ENCODE measurements at regions not wholly inside any gene's neighbourhood (a gene's known extent, or its start where the extent isn't known, plus 50 kb on each side); places are given as distances from the start of the nearest gene placed in this dataset.

DNA sequence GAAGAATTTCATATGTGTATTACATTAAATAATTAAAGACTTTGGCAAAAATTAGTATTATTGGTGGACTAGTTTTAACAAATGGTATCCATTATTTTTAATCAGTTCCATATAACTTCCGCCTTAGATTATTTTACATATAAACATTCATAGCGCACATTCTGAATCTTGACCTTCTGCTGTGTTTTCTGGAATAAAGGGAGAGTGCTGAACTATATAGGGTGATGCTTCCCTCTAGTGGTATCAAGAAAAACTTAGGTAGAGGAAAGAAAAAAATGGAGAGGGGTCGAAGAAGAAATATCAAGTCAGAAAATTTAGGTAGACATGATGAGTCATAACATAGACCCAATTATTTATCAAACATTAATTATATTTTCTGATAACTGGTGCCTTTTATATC lies 155.6 kb upstream of the PACRGL start:
- Histone ChIP-seq H3K4me1 (ENCODE audit: control insufficient read depth, insufficient read depth, low read length) (no peaks in the 10 kb centered on the region), H3K36me3 (ENCODE audit: control insufficient read depth, insufficient read depth, low read length) (no peaks in the 10 kb centered on the region), H3K27me3 (ENCODE audit: control insufficient read depth, insufficient read depth, low read length) (no peaks in the 10 kb centered on the region), H3K4me3 (ENCODE audit: low read depth in 2 of 2, low read length in 2 of 2) (no peak overlapping the region), H3K9me3 (ENCODE audit: control insufficient read depth, insufficient read depth, low read depth, low read length) (no peaks in the 10 kb centered on the region), H3K27ac (ENCODE audit: low read length) (no peak overlapping the region)
- no peak for TF ChIP-seq TCF7L2 (IDR thresholded peaks at IDR 0.05; ENCODE audit: low read depth, low read length)
- peak; percentile 50; the same call in 1 of the 2 replicates for TF ChIP-seq CTCF (IDR thresholded peaks at IDR 0.05)
- CTCF ChIA-PET, result no interaction called here
- BruUV-seq (replicated peaks), result no TSS peak
- in situ Hi-C loops (cut with HindIII; ENCODE audit: low pct_unique_long_range_greater_than_20kb, low sequenced_read_pairs) (no loop called here), intact Hi-C loops (cut with micrococcal nuclease; ENCODE audit: unreplicated experiment) (loop anchor here (2.0 to 5.0 kb wide), 2 partner anchors 122 to 1857 kb away; no protein-coding TSS in a partner anchor)
- ATAC-seq (no peak), DNase-seq (ENCODE audit: low read depth, low spot score) (no peak)
- POLR2A ChIA-PET, result no interaction called here

GRCh38 chr4:20552004-20552403 lies 148.3 kb upstream of the PACRGL start:
- Histone ChIP-seq H3K27ac (ENCODE audit: low read length) (no peak overlapping the region), H3K4me1 (ENCODE audit: control insufficient read depth, insufficient read depth, low read length) (no peaks in the 10 kb centered on the region), H3K36me3 (ENCODE audit: control insufficient read depth, insufficient read depth, low read length) (no peaks in the 10 kb centered on the region), H3K4me3 (ENCODE audit: low read depth in 2 of 2, low read length in 2 of 2) (no peak overlapping the region), H3K9me3 (ENCODE audit: control insufficient read depth, insufficient read depth, low read depth, low read length) (no peaks in the 10 kb centered on the region), H3K27me3 (ENCODE audit: control insufficient read depth, insufficient read depth, low read length) (no peaks in the 10 kb centered on the region)
- POLR2A ChIA-PET, result no interaction called here
- CTCF ChIA-PET, result no interaction called here
- DNase-seq (ENCODE audit: low read depth, low spot score) (no peak), ATAC-seq (no peak)
- no TSS peak for BruUV-seq (replicated peaks)
- in situ Hi-C loops (cut with HindIII; ENCODE audit: low pct_unique_long_range_greater_than_20kb, low sequenced_read_pairs), result no loop called here
- TF ChIP-seq POLR2AphosphoS5 (IDR thresholded peaks at IDR 0.05; ENCODE audit: low read depth, low read length), result no peak
- TF ChIP-seq CTCF (IDR thresholded peaks at IDR 0.05), result no peak
- TF ChIP-seq SIN3A (IDR thresholded peaks at IDR 0.05; ENCODE audit: borderline replicate concordance, insufficient read depth, low read depth, low read length), result no peak
- TF ChIP-seq TCF7L2 (IDR thresholded peaks at IDR 0.05; ENCODE audit: low read depth, low read length), result no peak
- TF ChIP-seq, protein P1, sequence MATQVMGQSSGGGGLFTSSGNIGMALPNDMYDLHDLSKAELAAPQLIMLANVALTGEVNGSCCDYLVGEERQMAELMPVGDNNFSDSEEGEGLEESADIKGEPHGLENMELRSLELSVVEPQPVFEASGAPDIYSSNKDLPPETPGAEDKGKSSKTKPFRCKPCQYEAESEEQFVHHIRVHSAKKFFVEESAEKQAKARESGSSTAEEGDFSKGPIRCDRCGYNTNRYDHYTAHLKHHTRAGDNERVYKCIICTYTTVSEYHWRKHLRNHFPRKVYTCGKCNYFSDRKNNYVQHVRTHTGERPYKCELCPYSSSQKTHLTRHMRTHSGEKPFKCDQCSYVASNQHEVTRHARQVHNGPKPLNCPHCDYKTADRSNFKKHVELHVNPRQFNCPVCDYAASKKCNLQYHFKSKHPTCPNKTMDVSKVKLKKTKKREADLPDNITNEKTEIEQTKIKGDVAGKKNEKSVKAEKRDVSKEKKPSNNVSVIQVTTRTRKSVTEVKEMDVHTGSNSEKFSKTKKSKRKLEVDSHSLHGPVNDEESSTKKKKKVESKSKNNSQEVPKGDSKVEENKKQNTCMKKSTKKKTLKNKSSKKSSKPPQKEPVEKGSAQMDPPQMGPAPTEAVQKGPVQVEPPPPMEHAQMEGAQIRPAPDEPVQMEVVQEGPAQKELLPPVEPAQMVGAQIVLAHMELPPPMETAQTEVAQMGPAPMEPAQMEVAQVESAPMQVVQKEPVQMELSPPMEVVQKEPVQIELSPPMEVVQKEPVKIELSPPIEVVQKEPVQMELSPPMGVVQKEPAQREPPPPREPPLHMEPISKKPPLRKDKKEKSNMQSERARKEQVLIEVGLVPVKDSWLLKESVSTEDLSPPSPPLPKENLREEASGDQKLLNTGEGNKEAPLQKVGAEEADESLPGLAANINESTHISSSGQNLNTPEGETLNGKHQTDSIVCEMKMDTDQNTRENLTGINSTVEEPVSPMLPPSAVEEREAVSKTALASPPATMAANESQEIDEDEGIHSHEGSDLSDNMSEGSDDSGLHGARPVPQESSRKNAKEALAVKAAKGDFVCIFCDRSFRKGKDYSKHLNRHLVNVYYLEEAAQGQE (IDR thresholded peaks at IDR 0.05; ENCODE audit: insufficient read depth in 1 of 2, low read depth in 2 of 2, low read length in 1 of 2), result no peak
- intact Hi-C loops (cut with micrococcal nuclease; ENCODE audit: unreplicated experiment), result loop anchor here (10.0 kb wide), 1 partner anchor 133 kb away; no protein-coding TSS in a partner anchor
